EL (cell line): ENCODE measurements at regions not wholly inside any gene's neighbourhood (a gene's known extent, or its start where the extent isn't known, plus 50 kb on each side); places are given as distances from the start of the nearest gene placed in this dataset.
"Not testable (repeated sequence)": the region's sequence is repeated elsewhere in the genome, so short reads cannot be mapped to it uniquely, and the experiment has no call there.

Experiments used
- DNase-seq: peaks from one replicate; pipeline ENCODE4 v3.0.0-alpha.2; 2016

GRCh38 chr5:177857642-177858200 lies 75.0 kb upstream of the FAM153A start:
- DNase-seq, result not testable (repeated sequence)

- DNase-seq, result not testable (repeated sequence)
These were observed 73.8 kb upstream of the FAM153A start for GRCh38 chr5:177856474-177856873.

- DNase-seq, result not testable (repeated sequence)
These were observed 65.2 kb upstream of the FAM153A start for GRCh38 chr5:177847914-177848313.

- not testable (repeated sequence) for DNase-seq
These were observed 63.9 kb upstream of the FAM153A start for GRCh38 chr5:177846598-177846997.

- DNase-seq, result not testable (repeated sequence)
These were observed 63.2 kb upstream of the FAM153A start for GRCh38 chr5:177845906-177846305.

GRCh38 chr5:177836191-177836590 lies 53.5 kb upstream of the FAM153A start:
- DNase-seq, result not testable (repeated sequence)
